ENCODE measurements at regions not wholly inside any gene's neighbourhood (a gene's known extent, or its start where the extent isn't known, plus 50 kb on each side); places are given as distances from the start of the nearest gene placed in this dataset.

DNA sequence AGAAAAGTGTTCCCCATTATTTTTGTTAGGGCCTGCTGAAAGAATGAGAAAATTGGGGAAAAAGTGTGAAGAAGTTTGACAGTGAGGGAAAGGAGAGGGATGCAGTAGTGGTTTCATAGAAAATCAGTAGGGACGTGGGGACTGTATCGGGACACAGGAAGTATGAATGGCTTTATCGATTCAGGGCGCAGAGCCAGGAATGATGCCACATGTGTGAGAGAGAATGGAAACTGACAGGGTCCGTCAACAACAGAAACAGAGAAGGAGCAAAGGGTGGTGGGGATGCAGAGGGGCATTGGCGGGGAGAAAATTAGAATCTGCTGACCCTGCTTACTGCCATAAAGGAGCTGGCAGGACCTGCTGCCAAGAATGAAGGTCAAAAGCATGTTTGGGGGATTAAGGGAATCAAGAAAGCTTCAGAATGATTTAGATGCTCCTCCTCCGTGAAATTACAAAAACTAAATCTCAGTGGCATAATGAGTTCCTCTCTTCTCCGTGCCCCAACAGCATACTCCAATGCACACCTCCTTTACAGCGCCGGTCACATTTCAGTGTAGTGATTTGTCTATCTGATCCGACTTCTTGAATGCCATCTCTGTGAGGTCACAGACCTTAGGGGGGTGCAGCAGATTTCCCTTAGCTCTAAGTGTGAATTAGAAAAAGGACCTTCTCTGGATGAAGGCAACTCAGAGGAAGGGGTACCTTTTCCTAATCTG, 92.6 kb downstream of the EMP1 start:
- Histone ChIP-seq H2BK5ac (ENCODE audit: low read length) (no peak overlapping the region), H3K4me1 (ENCODE audit: control insufficient read depth, low read depth, low read length) (no peaks in the 10 kb centered on the region)
- no CpG with 5 or more reads among the region's 11 CpGs for WGBS (ENCODE audit: extremely low coverage, insufficient coverage, low lambda C conversion rate)

DNA sequence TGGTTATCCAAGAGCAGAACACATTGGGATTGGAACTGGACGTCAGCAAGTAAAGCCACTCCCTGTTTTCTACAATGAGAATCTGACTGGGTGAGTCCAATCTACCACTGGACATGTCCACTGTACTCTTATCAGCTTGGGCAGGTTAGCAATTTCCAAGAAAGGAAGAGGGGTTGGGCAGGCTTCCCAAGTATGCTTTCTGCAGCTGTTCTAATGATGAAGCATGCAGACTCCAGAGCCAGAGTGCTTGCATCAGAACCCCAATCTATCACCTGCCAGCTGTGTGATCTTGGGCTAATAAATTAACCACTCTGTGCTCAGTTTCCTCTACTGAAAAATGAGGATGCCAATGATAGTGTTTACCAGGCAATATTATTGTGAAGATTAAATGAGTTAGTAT, 92.0 kb downstream of the EMP1 start:
- DNase-seq: no peak
- no peak overlapping the region for H3K4me3 ChIP-seq (ENCODE audit: low read length)
- no peaks in the 10 kb centered on the region for H3K36me3 ChIP-seq (ENCODE audit: control insufficient read depth, insufficient read depth, low read length)

More for the DNA sequence above, 92.6 kb downstream of the EMP1 start:
- Histone ChIP-seq H3K79me1 (ENCODE audit: low read length) (no peaks in the 10 kb centered on the region), H3K4me2 (ENCODE audit: low read length) (no peak overlapping the region), H3K23ac (ENCODE audit: low read length) (no peak overlapping the region), H3K9ac (ENCODE audit: low read length) (no peak overlapping the region), H3K4ac (ENCODE audit: low read depth, low read length) (no peak overlapping the region), H3K27me3 (ENCODE audit: insufficient read depth, low read length, poor library complexity) (no peaks in the 10 kb centered on the region), H2BK15ac (replicated peaks; ENCODE audit: low read depth) (no peak overlapping the region), H4K8ac (ENCODE audit: low read depth, low read length) (no peak overlapping the region), H3K4me3 (ENCODE audit: low read length) (no peak overlapping the region), H3K56ac (ENCODE audit: low read length) (no peak overlapping the region), H4K5ac (ENCODE audit: low read length) (no peak overlapping the region), H3K79me2 (ENCODE audit: control insufficient read depth, insufficient read depth, low read length) (no peaks in the 10 kb centered on the region), H2BK120ac (ENCODE audit: low read depth, low read length) (no peak overlapping the region), H3K18ac (ENCODE audit: low read length) (no peak overlapping the region), H3K36me3 (ENCODE audit: control insufficient read depth, insufficient read depth, low read length) (no peaks in the 10 kb centered on the region), H2AK5ac (ENCODE audit: low read length) (no peak overlapping the region), H3K27ac (ENCODE audit: low read depth, low read length) (no peak overlapping the region)
- no peak for DNase-seq

DNA sequence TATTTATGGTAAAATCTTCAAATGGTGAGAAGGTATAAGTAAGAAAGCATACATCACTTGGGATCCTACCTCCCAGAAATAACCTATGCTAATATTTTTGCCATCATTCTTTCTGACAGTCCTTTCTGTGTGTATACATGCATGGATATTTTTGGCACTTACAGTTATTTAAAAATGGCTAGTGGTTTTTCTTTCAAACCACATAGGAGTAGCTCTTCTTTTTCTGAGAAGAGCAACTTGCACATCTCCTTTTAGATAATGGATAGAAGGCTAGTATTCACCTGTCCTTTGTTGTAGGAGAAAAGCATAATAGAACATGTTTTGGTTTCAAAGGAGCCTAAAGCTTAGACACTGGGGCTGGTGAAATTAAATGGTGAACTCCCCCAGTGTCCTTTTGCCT, 87.3 kb downstream of the EMP1 start:
- Histone ChIP-seq H3K18ac (ENCODE audit: low read length) (no peak overlapping the region), H3K4me3 (ENCODE audit: low read length) (no peak overlapping the region), H3K79me2 (ENCODE audit: control insufficient read depth, insufficient read depth, low read length) (no peaks in the 10 kb centered on the region), H3K9ac (ENCODE audit: low read length) (no peak overlapping the region), H3K36me3 (ENCODE audit: control insufficient read depth, insufficient read depth, low read length) (no peaks in the 10 kb centered on the region), H2AK5ac (ENCODE audit: low read length) (no peak overlapping the region), H3K4ac (ENCODE audit: low read depth, low read length) (no peak overlapping the region), H3K4me1 (ENCODE audit: control insufficient read depth, low read depth, low read length) (peaks cover 2% of the 10 kb centered on the region), H3K27ac (ENCODE audit: low read depth, low read length) (no peak overlapping the region), H3K79me1 (ENCODE audit: low read length) (no peaks in the 10 kb centered on the region), H2BK120ac (ENCODE audit: low read depth, low read length) (no peak overlapping the region), H3K56ac (ENCODE audit: low read length) (no peak overlapping the region), H3K4me2 (ENCODE audit: low read length) (no peak overlapping the region), H4K5ac (ENCODE audit: low read length) (no peak overlapping the region), H2BK5ac (ENCODE audit: low read length) (no peak overlapping the region), H3K23ac (ENCODE audit: low read length) (no peak overlapping the region), H2BK15ac (replicated peaks; ENCODE audit: low read depth) (no peak overlapping the region), H4K8ac (ENCODE audit: low read depth, low read length) (no peak overlapping the region), H3K27me3 (ENCODE audit: insufficient read depth, low read length, poor library complexity) (no peaks in the 10 kb centered on the region)
- DNase-seq: no peak

More for the DNA sequence above, 92.0 kb downstream of the EMP1 start:
- no peak overlapping the region for H3K23ac ChIP-seq (ENCODE audit: low read length)
- no peaks in the 10 kb centered on the region for H3K79me2 ChIP-seq (ENCODE audit: control insufficient read depth, insufficient read depth, low read length)
- no peak overlapping the region for H4K8ac ChIP-seq (ENCODE audit: low read depth, low read length)
- H3K27me3 ChIP-seq (ENCODE audit: insufficient read depth, low read length, poor library complexity): no peaks in the 10 kb centered on the region
- no peak overlapping the region for H2BK120ac ChIP-seq (ENCODE audit: low read depth, low read length)
- no peak overlapping the region for H2BK5ac ChIP-seq (ENCODE audit: low read length)
- no peak overlapping the region for H3K56ac ChIP-seq (ENCODE audit: low read length)
- no peak overlapping the region for H4K5ac ChIP-seq (ENCODE audit: low read length)
- no peak overlapping the region for H3K4me2 ChIP-seq (ENCODE audit: low read length)
- no peak overlapping the region for H3K4ac ChIP-seq (ENCODE audit: low read depth, low read length)
- H3K4me1 ChIP-seq (ENCODE audit: control insufficient read depth, low read depth, low read length): no peaks in the 10 kb centered on the region
- H3K27ac ChIP-seq (ENCODE audit: low read depth, low read length): no peak overlapping the region
- no CpG with 5 or more reads among the region's 1 CpG for whole genome bisulfite sequencing (ENCODE audit: extremely low coverage, insufficient coverage, low lambda C conversion rate)
- no peaks in the 10 kb centered on the region for H3K79me1 ChIP-seq (ENCODE audit: low read length)
- H3K18ac ChIP-seq (ENCODE audit: low read length): no peak overlapping the region
- H2BK15ac ChIP-seq (replicated peaks; ENCODE audit: low read depth): no peak overlapping the region
- H3K9ac ChIP-seq (ENCODE audit: low read length): no peak overlapping the region
- H2AK5ac ChIP-seq (ENCODE audit: low read length): no peak overlapping the region

DNA sequence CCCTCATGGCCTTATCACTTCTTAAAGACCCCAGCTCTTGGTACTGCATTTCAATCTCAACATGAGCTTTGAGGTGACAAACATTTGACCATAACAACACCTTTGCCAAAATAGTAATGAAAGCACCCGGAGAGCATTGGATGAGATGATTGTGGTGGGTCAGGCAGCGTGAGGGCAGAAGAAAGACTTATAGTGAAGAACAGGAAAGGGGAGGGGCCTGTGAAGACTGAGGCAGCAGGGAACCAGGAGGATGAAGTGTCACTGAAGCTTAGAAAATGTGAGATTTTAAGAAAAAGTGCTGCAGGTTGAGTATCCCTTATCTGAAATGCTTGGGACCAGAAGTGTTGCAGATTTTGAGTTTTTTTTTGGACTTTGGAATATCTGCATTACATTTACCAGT, 86.3 kb downstream of the EMP1 start:
- Histone ChIP-seq H3K23ac (ENCODE audit: low read length) (no peak overlapping the region), H2BK120ac (ENCODE audit: low read depth, low read length) (no peak overlapping the region), H3K27me3 (ENCODE audit: insufficient read depth, low read length, poor library complexity) (no peaks in the 10 kb centered on the region), H3K79me2 (ENCODE audit: control insufficient read depth, insufficient read depth, low read length) (no peaks in the 10 kb centered on the region), H2BK15ac (replicated peaks; ENCODE audit: low read depth) (no peak overlapping the region), H4K5ac (ENCODE audit: low read length) (no peak overlapping the region), H3K79me1 (ENCODE audit: low read length) (no peaks in the 10 kb centered on the region), H3K4me1 (ENCODE audit: control insufficient read depth, low read depth, low read length) (peaks cover 4% of the 10 kb centered on the region), H3K56ac (ENCODE audit: low read length) (no peak overlapping the region), H3K4me3 (ENCODE audit: low read length) (no peak overlapping the region), H3K36me3 (ENCODE audit: control insufficient read depth, insufficient read depth, low read length) (no peaks in the 10 kb centered on the region), H3K4ac (ENCODE audit: low read depth, low read length) (no peak overlapping the region), H4K8ac (ENCODE audit: low read depth, low read length) (no peak overlapping the region), H3K18ac (ENCODE audit: low read length) (no peak overlapping the region), H3K4me2 (ENCODE audit: low read length) (no peak overlapping the region), H3K9ac (ENCODE audit: low read length) (no peak overlapping the region), H2BK5ac (ENCODE audit: low read length) (no peak overlapping the region), H2AK5ac (ENCODE audit: low read length) (no peak overlapping the region), H3K27ac (ENCODE audit: low read depth, low read length) (no peak overlapping the region)
- no peak for DNase-seq
- no CpG with 5 or more reads among the region's 2 CpGs for WGBS (ENCODE audit: extremely low coverage, insufficient coverage, low lambda C conversion rate)

DNA sequence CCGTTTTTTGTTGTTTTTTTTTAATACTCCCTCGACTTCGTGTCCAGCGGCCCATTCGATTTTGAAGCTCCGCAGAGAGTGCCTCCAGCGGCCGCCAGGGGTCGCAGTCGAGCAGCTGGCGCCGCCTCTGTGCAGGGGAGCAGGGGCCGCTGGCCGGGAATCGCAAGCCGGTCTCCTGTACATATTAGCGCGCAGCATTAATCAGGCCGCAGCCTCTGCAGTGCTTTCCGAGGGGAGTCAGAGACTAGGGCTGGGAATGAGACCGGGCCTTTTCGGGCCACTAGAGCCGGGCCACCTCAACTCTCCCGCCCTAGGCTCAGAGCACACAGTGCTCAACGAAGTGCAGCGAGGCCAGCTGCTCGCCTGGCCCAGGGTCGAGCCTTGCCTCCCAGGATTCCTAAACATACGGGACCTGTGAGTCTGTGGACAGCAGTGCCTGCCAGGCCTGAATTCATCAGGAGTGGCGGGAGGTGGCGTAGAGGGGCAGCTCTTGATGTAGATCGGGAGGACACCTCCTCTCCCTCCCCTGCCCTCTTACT, 81.8 kb downstream of the EMP1 start:
- no peak overlapping the region for H4K5ac ChIP-seq (ENCODE audit: low read length)
- H2AK5ac ChIP-seq (ENCODE audit: low read length): no peak overlapping the region
- no peaks in the 10 kb centered on the region for H3K79me2 ChIP-seq (ENCODE audit: control insufficient read depth, insufficient read depth, low read length)
- no peaks in the 10 kb centered on the region for H3K79me1 ChIP-seq (ENCODE audit: low read length)
- WGBS (ENCODE audit: extremely low coverage, insufficient coverage, low lambda C conversion rate): no CpG with 5 or more reads among the region's 32 CpGs
- peak overlapping the region; percentile 23 for H3K9ac ChIP-seq (ENCODE audit: low read length)
- peak overlapping the region; percentile 18 for H3K4me2 ChIP-seq (ENCODE audit: low read length)
- peak overlapping the region; percentile 17 for H3K18ac ChIP-seq (ENCODE audit: low read length)
- H2BK15ac ChIP-seq (replicated peaks; ENCODE audit: low read depth): no peak overlapping the region
- peak overlapping the region; percentile 70 for H3K23ac ChIP-seq (ENCODE audit: low read length)
- peak overlapping the region; percentile 75 for H3K56ac ChIP-seq (ENCODE audit: low read length)
- no peaks in the 10 kb centered on the region for H3K27me3 ChIP-seq (ENCODE audit: insufficient read depth, low read length, poor library complexity)
- no peak overlapping the region for H3K4me3 ChIP-seq (ENCODE audit: low read length)
- DNase-seq: peak; percentile 74
- H2BK120ac ChIP-seq (ENCODE audit: low read depth, low read length): no peak overlapping the region
- H4K8ac ChIP-seq (ENCODE audit: low read depth, low read length): no peak overlapping the region
- peak overlapping the region; percentile 48 for H3K4ac ChIP-seq (ENCODE audit: low read depth, low read length)
- H3K27ac ChIP-seq (ENCODE audit: low read depth, low read length): no peak overlapping the region
- peak overlapping the region; percentile 56 for H2BK5ac ChIP-seq (ENCODE audit: low read length)
- H3K4me1 ChIP-seq (ENCODE audit: control insufficient read depth, low read depth, low read length): peaks cover 4% of the 10 kb centered on the region
- H3K36me3 ChIP-seq (ENCODE audit: control insufficient read depth, insufficient read depth, low read length): no peaks in the 10 kb centered on the region

DNA sequence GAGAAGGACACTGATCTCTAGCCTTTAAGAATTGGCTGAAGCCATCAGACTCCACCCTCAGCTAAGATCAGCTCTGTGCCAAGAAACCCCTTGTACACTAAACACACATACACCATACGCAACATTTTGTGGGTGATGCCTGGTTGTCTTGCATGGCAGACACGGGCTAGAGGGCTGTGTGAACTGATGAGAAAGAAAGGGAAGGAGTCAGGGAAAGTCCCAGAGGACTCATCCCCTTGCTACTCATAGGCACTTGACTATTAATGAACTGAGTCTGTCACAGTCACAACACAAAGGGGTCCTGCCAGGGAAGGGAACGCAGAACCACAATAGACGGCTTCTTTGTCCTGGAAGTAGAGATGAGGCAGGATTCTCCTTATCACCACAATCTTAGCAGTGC, 80.8 kb downstream of the EMP1 start:
- H4K8ac ChIP-seq (ENCODE audit: low read depth, low read length): no peak overlapping the region
- H3K4me3 ChIP-seq (ENCODE audit: low read length): no peak overlapping the region
- no peaks in the 10 kb centered on the region for H3K27me3 ChIP-seq (ENCODE audit: insufficient read depth, low read length, poor library complexity)
- no peak overlapping the region for H3K18ac ChIP-seq (ENCODE audit: low read length)
- H3K36me3 ChIP-seq (ENCODE audit: control insufficient read depth, insufficient read depth, low read length): no peaks in the 10 kb centered on the region
- H2AK5ac ChIP-seq (ENCODE audit: low read length): no peak overlapping the region
- H4K5ac ChIP-seq (ENCODE audit: low read length): no peak overlapping the region
- no CpG with 5 or more reads among the region's 4 CpGs for WGBS (ENCODE audit: extremely low coverage, insufficient coverage, low lambda C conversion rate)
- H3K4me1 ChIP-seq (ENCODE audit: control insufficient read depth, low read depth, low read length): peaks cover 3% of the 10 kb centered on the region
- H3K9ac ChIP-seq (ENCODE audit: low read length): no peak overlapping the region
- no peak overlapping the region for H3K27ac ChIP-seq (ENCODE audit: low read depth, low read length)
- no peak overlapping the region for H3K23ac ChIP-seq (ENCODE audit: low read length)
- H2BK5ac ChIP-seq (ENCODE audit: low read length): no peak overlapping the region
- no peak for DNase-seq
- H3K79me2 ChIP-seq (ENCODE audit: control insufficient read depth, insufficient read depth, low read length): no peaks in the 10 kb centered on the region
- no peak overlapping the region for H3K4ac ChIP-seq (ENCODE audit: low read depth, low read length)
- H3K79me1 ChIP-seq (ENCODE audit: low read length): no peaks in the 10 kb centered on the region
- H3K4me2 ChIP-seq (ENCODE audit: low read length): no peak overlapping the region
- H2BK15ac ChIP-seq (replicated peaks; ENCODE audit: low read depth): no peak overlapping the region
- no peak overlapping the region for H3K56ac ChIP-seq (ENCODE audit: low read length)
- no peak overlapping the region for H2BK120ac ChIP-seq (ENCODE audit: low read depth, low read length)
